Gastroesophageal sphincter (tissue), 3 donors: ENCODE measurements at regions not wholly inside any gene's neighbourhood (a gene's known extent, or its start where the extent isn't known, plus 50 kb on each side); places are given as distances from the start of the nearest gene placed in this dataset.

Source experiments
- CTCF ChIP-seq, 4 experiments: fragments of 200-600 bp in 2 of 4; fragments of 450-650 bp in 2 of 4; sonication (generic) in 1 of 4; IDR thresholded peaks; one replicate each; pipeline ENCODE4 v1.5.1; 2017 to 2019; ENCODE audit warnings: antibody characterized with exemption in 4 of 4, mild to moderate bottlenecking in 2 of 4, moderate library complexity in 2 of 4
- POLR2A ChIP-seq, 2 donors: fragments of 450-650 bp; IDR thresholded peaks; one replicate each; pipeline ENCODE4 v1.6.1; 2017; ENCODE audit warnings: antibody characterized with exemption in 2 of 2, mild to moderate bottlenecking in 2 of 2, moderate library complexity in 1 of 2

- TF ChIP-seq CTCF (IDR thresholded peaks at IDR 0.05): no peak
- TF ChIP-seq POLR2A (IDR thresholded peaks at IDR 0.05): no peak
Measured at GRCh38 chr5:3481175-3481574, 114.5 kb upstream of the IRX1 start.
